PC-3 (cell line): ENCODE measurements at regions not wholly inside any gene's neighbourhood (a gene's known extent, or its start where the extent isn't known, plus 50 kb on each side); places are given as distances from the start of the nearest gene placed in this dataset.

ENCODE experiments used
- CTCF ChIP-seq: fragments of 300-600 bp; sonication (generic); conservative IDR thresholded peaks from 2 replicates; pipeline ENCODE4 v1.5.1; 2017; ENCODE audit warnings: antibody characterized with exemption, low read depth, mild to moderate bottlenecking, low read length
- EZH2 ChIP-seq: fragments of 300-600 bp; sonication (generic); IDR thresholded peaks from one replicate; pipeline ENCODE4 v1.6.1; 2017; ENCODE audit warnings: antibody characterized with exemption, mild to moderate bottlenecking, low read length; ENCODE audit not compliant: unreplicated experiment

GRCh38 chrX:35741142-35741541 lies 57.0 kb upstream of the MAGEB16 start:
- no peak for TF ChIP-seq CTCF
- TF ChIP-seq EZH2: no peak
